ENCODE measurements at regions not wholly inside any gene's neighbourhood (a gene's known extent, or its start where the extent isn't known, plus 50 kb on each side); places are given as distances from the start of the nearest gene placed in this dataset.

- Histone ChIP-seq H3K27ac (ENCODE audit: low read depth, low read length) (no peak overlapping the region), H3K4me3 (ENCODE audit: low read depth in 1 of 5, low read length in 5 of 5) (no peak overlapping the region), H3K27me3 (ENCODE audit: control insufficient read depth in 5 of 5, insufficient read depth in 4 of 5, low read length in 5 of 5) (peaks cover 0 to 3% (median 0%) of the 10 kb centered on the region in 5 donors), H3K9me3 (ENCODE audit: control insufficient read depth in 5 of 5, low read length in 5 of 5) (no peaks in the 10 kb centered on the region), H3K4me1 (ENCODE audit: control insufficient read depth in 5 of 5, insufficient read depth in 5 of 5, low read length in 5 of 5) (no peaks in the 10 kb centered on the region), H3K36me3 (ENCODE audit: control insufficient read depth in 5 of 5, insufficient read depth in 5 of 5, low read length in 5 of 5) (no peaks in the 10 kb centered on the region), H3K9ac (ENCODE audit: low read length in 5 of 5) (no peak overlapping the region)
Measured at GRCh38 chr3:27779176-27779575, 57.1 kb upstream of the EOMES start.

GRCh38 chr3:27789420-27789819, 67.3 kb upstream of the EOMES start:
- H3K36me3 ChIP-seq (ENCODE audit: control insufficient read depth in 5 of 5, insufficient read depth in 5 of 5, low read length in 5 of 5) = no peaks in the 10 kb centered on the region
- no peaks in the 10 kb centered on the region for H3K4me1 ChIP-seq (ENCODE audit: control insufficient read depth in 5 of 5, insufficient read depth in 5 of 5, low read length in 5 of 5)
- H3K27ac ChIP-seq (ENCODE audit: low read depth, low read length) = no peak overlapping the region
- no peaks in the 10 kb centered on the region for H3K27me3 ChIP-seq (ENCODE audit: control insufficient read depth in 5 of 5, insufficient read depth in 4 of 5, low read length in 5 of 5)
- no peak overlapping the region for H3K9ac ChIP-seq (ENCODE audit: low read length in 5 of 5)
- H3K4me3 ChIP-seq (ENCODE audit: low read depth in 1 of 5, low read length in 5 of 5) = no peak overlapping the region
- H3K9me3 ChIP-seq (ENCODE audit: control insufficient read depth in 5 of 5, low read length in 5 of 5) = no peaks in the 10 kb centered on the region

GRCh38 chr3:27791956-27792355, 69.8 kb upstream of the EOMES start:
- no peak overlapping the region for H3K4me3 ChIP-seq (ENCODE audit: low read depth in 1 of 5, low read length in 5 of 5)
- H3K36me3 ChIP-seq (ENCODE audit: control insufficient read depth in 5 of 5, insufficient read depth in 5 of 5, low read length in 5 of 5) = no peaks in the 10 kb centered on the region
- no peak overlapping the region for H3K9ac ChIP-seq (ENCODE audit: low read length in 5 of 5)
- no peaks in the 10 kb centered on the region for H3K27me3 ChIP-seq (ENCODE audit: control insufficient read depth in 5 of 5, insufficient read depth in 4 of 5, low read length in 5 of 5)
- H3K27ac ChIP-seq (ENCODE audit: low read depth, low read length) = no peak overlapping the region
- H3K9me3 ChIP-seq (ENCODE audit: control insufficient read depth in 5 of 5, low read length in 5 of 5) = no peaks in the 10 kb centered on the region
- H3K4me1 ChIP-seq (ENCODE audit: control insufficient read depth in 5 of 5, insufficient read depth in 5 of 5, low read length in 5 of 5) = no peaks in the 10 kb centered on the region

GRCh38 chr3:27792869-27793268, 70.7 kb upstream of the EOMES start:
- Histone ChIP-seq H3K4me3 (ENCODE audit: low read depth in 1 of 5, low read length in 5 of 5) (no peak overlapping the region), H3K4me1 (ENCODE audit: control insufficient read depth in 5 of 5, insufficient read depth in 5 of 5, low read length in 5 of 5) (no peaks in the 10 kb centered on the region), H3K27me3 (ENCODE audit: control insufficient read depth in 5 of 5, insufficient read depth in 4 of 5, low read length in 5 of 5) (no peaks in the 10 kb centered on the region), H3K27ac (ENCODE audit: low read depth, low read length) (no peak overlapping the region), H3K36me3 (ENCODE audit: control insufficient read depth in 5 of 5, insufficient read depth in 5 of 5, low read length in 5 of 5) (no peaks in the 10 kb centered on the region), H3K9me3 (ENCODE audit: control insufficient read depth in 5 of 5, low read length in 5 of 5) (no peaks in the 10 kb centered on the region), H3K9ac (ENCODE audit: low read length in 5 of 5) (no peak overlapping the region)

GRCh38 chr3:27794211-27794610, 72.1 kb upstream of the EOMES start:
- Histone ChIP-seq H3K4me3 (ENCODE audit: low read depth in 1 of 5, low read length in 5 of 5) (no peak overlapping the region), H3K36me3 (ENCODE audit: control insufficient read depth in 5 of 5, insufficient read depth in 5 of 5, low read length in 5 of 5) (no peaks in the 10 kb centered on the region)

GRCh38 chr3:27796365-27796875, 74.3 kb upstream of the EOMES start:
- no peaks in the 10 kb centered on the region for H3K4me1 ChIP-seq (ENCODE audit: control insufficient read depth in 5 of 5, insufficient read depth in 5 of 5, low read length in 5 of 5)

More at GRCh38 chr3:27794211-27794610, 72.1 kb upstream of the EOMES start:
- H3K9ac ChIP-seq (ENCODE audit: low read length in 5 of 5) = no peak overlapping the region
- no peaks in the 10 kb centered on the region for H3K4me1 ChIP-seq (ENCODE audit: control insufficient read depth in 5 of 5, insufficient read depth in 5 of 5, low read length in 5 of 5)
- no peaks in the 10 kb centered on the region for H3K27me3 ChIP-seq (ENCODE audit: control insufficient read depth in 5 of 5, insufficient read depth in 4 of 5, low read length in 5 of 5)
- H3K27ac ChIP-seq (ENCODE audit: low read depth, low read length) = no peak overlapping the region
- no peaks in the 10 kb centered on the region for H3K9me3 ChIP-seq (ENCODE audit: control insufficient read depth in 5 of 5, low read length in 5 of 5)

GRCh38 chr3:27797773-27798172, 75.7 kb upstream of the EOMES start:
- no peaks in the 10 kb centered on the region for H3K9me3 ChIP-seq (ENCODE audit: control insufficient read depth in 5 of 5, low read length in 5 of 5)
- no peak overlapping the region for H3K27ac ChIP-seq (ENCODE audit: low read depth, low read length)
- H3K4me3 ChIP-seq (ENCODE audit: low read depth in 1 of 5, low read length in 5 of 5) = no peak overlapping the region
- H3K9ac ChIP-seq (ENCODE audit: low read length in 5 of 5) = no peak overlapping the region
- H3K36me3 ChIP-seq (ENCODE audit: control insufficient read depth in 5 of 5, insufficient read depth in 5 of 5, low read length in 5 of 5) = no peaks in the 10 kb centered on the region
- no peaks in the 10 kb centered on the region for H3K27me3 ChIP-seq (ENCODE audit: control insufficient read depth in 5 of 5, insufficient read depth in 4 of 5, low read length in 5 of 5)
- no peaks in the 10 kb centered on the region for H3K4me1 ChIP-seq (ENCODE audit: control insufficient read depth in 5 of 5, insufficient read depth in 5 of 5, low read length in 5 of 5)

More at GRCh38 chr3:27796365-27796875, 74.3 kb upstream of the EOMES start:
- H3K27me3 ChIP-seq (ENCODE audit: control insufficient read depth in 5 of 5, insufficient read depth in 4 of 5, low read length in 5 of 5) = no peaks in the 10 kb centered on the region
- no peaks in the 10 kb centered on the region for H3K9me3 ChIP-seq (ENCODE audit: control insufficient read depth in 5 of 5, low read length in 5 of 5)
- no peak overlapping the region for H3K27ac ChIP-seq (ENCODE audit: low read depth, low read length)
- no peak overlapping the region for H3K4me3 ChIP-seq (ENCODE audit: low read depth in 1 of 5, low read length in 5 of 5)
- H3K9ac ChIP-seq (ENCODE audit: low read length in 5 of 5) = no peak overlapping the region
- H3K36me3 ChIP-seq (ENCODE audit: control insufficient read depth in 5 of 5, insufficient read depth in 5 of 5, low read length in 5 of 5) = no peaks in the 10 kb centered on the region

GRCh38 chr3:27800261-27800660, 78.1 kb upstream of the EOMES start:
- Histone ChIP-seq H3K36me3 (ENCODE audit: control insufficient read depth in 5 of 5, insufficient read depth in 5 of 5, low read length in 5 of 5) (no peaks in the 10 kb centered on the region), H3K27me3 (ENCODE audit: control insufficient read depth in 5 of 5, insufficient read depth in 4 of 5, low read length in 5 of 5) (no peaks in the 10 kb centered on the region), H3K9me3 (ENCODE audit: control insufficient read depth in 5 of 5, low read length in 5 of 5) (no peaks in the 10 kb centered on the region), H3K9ac (ENCODE audit: low read length in 5 of 5) (no peak overlapping the region), H3K27ac (ENCODE audit: low read depth, low read length) (no peak overlapping the region), H3K4me3 (ENCODE audit: low read depth in 1 of 5, low read length in 5 of 5) (no peak overlapping the region), H3K4me1 (ENCODE audit: control insufficient read depth in 5 of 5, insufficient read depth in 5 of 5, low read length in 5 of 5) (no peaks in the 10 kb centered on the region)

GRCh38 chr3:27802425-27802824, 80.3 kb upstream of the EOMES start:
- Histone ChIP-seq H3K36me3 (ENCODE audit: control insufficient read depth in 5 of 5, insufficient read depth in 5 of 5, low read length in 5 of 5) (no peaks in the 10 kb centered on the region), H3K27me3 (ENCODE audit: control insufficient read depth in 5 of 5, insufficient read depth in 4 of 5, low read length in 5 of 5) (no peaks in the 10 kb centered on the region), H3K27ac (ENCODE audit: low read depth, low read length) (no peak overlapping the region), H3K4me3 (ENCODE audit: low read depth in 1 of 5, low read length in 5 of 5) (no peak overlapping the region), H3K4me1 (ENCODE audit: control insufficient read depth in 5 of 5, insufficient read depth in 5 of 5, low read length in 5 of 5) (no peaks in the 10 kb centered on the region), H3K9ac (ENCODE audit: low read length in 5 of 5) (no peak overlapping the region), H3K9me3 (ENCODE audit: control insufficient read depth in 5 of 5, low read length in 5 of 5) (no peaks in the 10 kb centered on the region)

- no peaks in the 10 kb centered on the region for H3K9me3 ChIP-seq (ENCODE audit: control insufficient read depth in 5 of 5, low read length in 5 of 5)
- H3K36me3 ChIP-seq (ENCODE audit: control insufficient read depth in 5 of 5, insufficient read depth in 5 of 5, low read length in 5 of 5) = no peaks in the 10 kb centered on the region
- no peaks in the 10 kb centered on the region for H3K27me3 ChIP-seq (ENCODE audit: control insufficient read depth in 5 of 5, insufficient read depth in 4 of 5, low read length in 5 of 5)
- H3K9ac ChIP-seq (ENCODE audit: low read length in 5 of 5) = no peak overlapping the region
- no peak overlapping the region for H3K27ac ChIP-seq (ENCODE audit: low read depth, low read length)
- H3K4me3 ChIP-seq (ENCODE audit: low read depth in 1 of 5, low read length in 5 of 5) = no peak overlapping the region
- no peaks in the 10 kb centered on the region for H3K4me1 ChIP-seq (ENCODE audit: control insufficient read depth in 5 of 5, insufficient read depth in 5 of 5, low read length in 5 of 5)
Measured at GRCh38 chr3:27802849-27803248, 80.7 kb upstream of the EOMES start.

- no peak overlapping the region for H3K27ac ChIP-seq (ENCODE audit: low read depth, low read length)
- H3K4me3 ChIP-seq (ENCODE audit: low read depth in 1 of 5, low read length in 5 of 5) = no peak overlapping the region
- H3K9ac ChIP-seq (ENCODE audit: low read length in 5 of 5) = no peak overlapping the region
- H3K27me3 ChIP-seq (ENCODE audit: control insufficient read depth in 5 of 5, insufficient read depth in 4 of 5, low read length in 5 of 5) = no peaks in the 10 kb centered on the region
- H3K4me1 ChIP-seq (ENCODE audit: control insufficient read depth in 5 of 5, insufficient read depth in 5 of 5, low read length in 5 of 5) = no peaks in the 10 kb centered on the region
- H3K9me3 ChIP-seq (ENCODE audit: control insufficient read depth in 5 of 5, low read length in 5 of 5) = no peaks in the 10 kb centered on the region
- no peaks in the 10 kb centered on the region for H3K36me3 ChIP-seq (ENCODE audit: control insufficient read depth in 5 of 5, insufficient read depth in 5 of 5, low read length in 5 of 5)
Measured at GRCh38 chr3:27805282-27805681, 83.2 kb upstream of the EOMES start.
